CD4-positive, CD25-positive, alpha-beta regulatory T cell (primary cell): ENCODE measurements at regions not wholly inside any gene's neighbourhood (a gene's known extent, or its start where the extent isn't known, plus 50 kb on each side); places are given as distances from the start of the nearest gene placed in this dataset.

Source experiments
- ATAC-seq, 2 donors: fragments of 150-1000 bp; cut with Tn5 transposase; one replicate each; pipeline ENCODE4 v1.10.0; 2021; ENCODE audit warnings: low read depth in 2 of 2, moderate number of reproducible peaks in 2 of 2, moderate library complexity in 1 of 2
- DNase-seq, 3 donors: peaks; one replicate each; pipeline versions ENCODE4 v3.0.0 to v3.0.0-alpha.2; 2012 to 2022; ENCODE audit warnings: mixed read lengths in 1 of 3
- H3K27ac ChIP-seq: one replicate; pipeline ENCODE4 v1.7.0; 2013; ENCODE audit warnings: mild to moderate bottlenecking, low read length; ENCODE audit not compliant: insufficient read depth, poor library complexity, severe bottlenecking
- H3K27me3 ChIP-seq: one replicate; pipeline ENCODE4 v1.7.0; 2013; ENCODE audit warnings: low read length; ENCODE audit not compliant: control insufficient read depth, insufficient read depth
- H3K36me3 ChIP-seq: one replicate; pipeline ENCODE4 v1.7.0; 2013; ENCODE audit warnings: mild to moderate bottlenecking, low read length, moderate library complexity; ENCODE audit not compliant: control insufficient read depth, insufficient read depth
- H3K4me1 ChIP-seq: 2 replicates; pipeline ENCODE4 v1.7.0; 2013; ENCODE audit warnings: mild to moderate bottlenecking, low read length; ENCODE audit not compliant: insufficient read depth, control insufficient read depth, poor library complexity, severe bottlenecking
- H3K4me3 ChIP-seq: one replicate; pipeline ENCODE4 v1.7.0; 2013; ENCODE audit warnings: low read depth, mild to moderate bottlenecking, low read length, moderate library complexity
- H3K9me3 ChIP-seq, 2 experiments: 1 replicate in 1 of 2; 2 replicates in 1 of 2; pipeline ENCODE4 v1.7.0; 2013; ENCODE audit warnings: low read length in 2 of 2, mild to moderate bottlenecking in 1 of 2, moderate library complexity in 1 of 2; ENCODE audit not compliant: control insufficient read depth in 2 of 2
- H3K27ac Mint-ChIP-seq, 3 donors: one replicate each; pipeline ENCODE4 v1.8.0; 2020 to 2022; ENCODE audit warnings: mild to moderate bottlenecking in 3 of 3, mixed read lengths in 3 of 3, moderate library complexity in 2 of 3
- H3K27me3 Mint-ChIP-seq: one replicate; pipeline ENCODE4 v1.8.0; 2022; ENCODE audit warnings: mild to moderate bottlenecking, mixed read lengths
- H3K36me3 Mint-ChIP-seq: one replicate; pipeline ENCODE4 v1.8.0; 2020; ENCODE audit warnings: mixed read lengths
- H3K4me1 Mint-ChIP-seq, 4 donors: one replicate each; pipeline ENCODE4 v1.8.0; 2020 to 2022; ENCODE audit warnings: mixed read lengths in 4 of 4, mild to moderate bottlenecking in 1 of 4
- H3K4me3 Mint-ChIP-seq, 4 donors: one replicate each; pipeline ENCODE4 v1.8.0; 2020 to 2022; ENCODE audit warnings: mild to moderate bottlenecking in 4 of 4, mixed read lengths in 4 of 4, moderate library complexity in 3 of 4
- H3K9me3 Mint-ChIP-seq, 7 donors: one replicate each; pipeline ENCODE4 v1.8.0; 2020 to 2022; ENCODE audit warnings: mixed read lengths in 7 of 7, mild to moderate bottlenecking in 3 of 7, moderate library complexity in 2 of 7

DNA sequence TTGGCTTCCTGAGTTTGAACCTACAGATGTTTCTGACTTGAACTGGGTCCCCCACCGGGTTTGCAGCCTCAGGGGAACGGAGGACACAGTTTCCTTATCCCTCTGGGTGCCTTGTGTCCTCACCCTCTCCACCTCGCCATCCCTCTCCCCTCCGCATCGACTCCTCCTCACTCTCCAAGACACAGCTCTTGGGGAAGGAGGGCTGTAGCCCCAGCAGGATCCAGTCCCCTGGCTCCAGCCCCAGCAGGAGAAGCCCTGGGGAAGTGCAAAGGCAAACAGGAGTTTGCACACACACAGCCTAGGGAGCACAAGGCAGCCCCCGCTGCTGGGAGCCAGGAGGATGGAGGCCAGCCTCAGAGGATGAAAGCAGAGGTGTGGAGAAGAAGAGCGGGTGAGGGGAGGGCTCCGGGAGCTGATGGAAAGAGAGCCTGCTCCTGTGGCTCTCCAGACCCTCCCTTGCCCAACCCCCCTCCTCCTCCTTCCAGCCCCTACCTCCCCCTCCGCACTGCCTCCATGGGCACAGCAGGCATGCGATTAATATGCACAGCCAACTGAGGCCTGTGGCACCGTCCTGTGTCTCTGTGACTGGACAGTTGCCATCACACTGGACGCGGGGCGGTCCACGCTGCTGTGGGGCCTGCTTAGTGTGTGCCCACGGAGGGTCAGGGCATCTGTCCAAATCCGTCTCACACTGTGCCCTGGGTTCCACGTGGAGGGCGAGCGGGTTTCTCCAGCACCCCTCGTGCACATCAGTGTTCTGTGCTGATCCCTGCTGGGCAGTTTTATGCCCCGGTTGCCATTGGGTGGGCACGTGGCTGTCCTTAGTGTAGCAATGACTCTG lies 193.7 kb upstream of the DIO3 start:
- Mint-ChIP-seq H3K9me3 (no peaks in the 10 kb centered on the region), H3K27me3 (no peaks in the 10 kb centered on the region), H3K36me3 (no peaks in the 10 kb centered on the region), H3K27ac (no peak overlapping the region), H3K4me3 (no peak overlapping the region), H3K4me1 (no peaks in the 10 kb centered on the region)
- H3K36me3 ChIP-seq, result no peaks in the 10 kb centered on the region
- ATAC-seq (no peak), DNase-seq (no peak)
- H3K27me3 ChIP-seq, result no peaks in the 10 kb centered on the region
- no peak overlapping the region for H3K4me3 ChIP-seq
- no peak overlapping the region for H3K27ac ChIP-seq
- no peaks in the 10 kb centered on the region for H3K4me1 ChIP-seq
- no peaks in the 10 kb centered on the region for H3K9me3 ChIP-seq

- Mint-ChIP-seq H3K4me3 (no peak overlapping the region), H3K9me3 (no peaks in the 10 kb centered on the region), H3K27ac (no peak overlapping the region), H3K36me3 (no peaks in the 10 kb centered on the region), H3K4me1 (no peaks in the 10 kb centered on the region), H3K27me3 (no peaks in the 10 kb centered on the region)
- ATAC-seq (no peak), DNase-seq (no peak)
- Histone ChIP-seq H3K4me3 (no peak overlapping the region), H3K36me3 (no peaks in the 10 kb centered on the region), H3K4me1 (no peaks in the 10 kb centered on the region), H3K9me3 (no peaks in the 10 kb centered on the region), H3K27ac (no peak overlapping the region), H3K27me3 (no peaks in the 10 kb centered on the region)
Observed at GRCh38 chr14:101368629-101369028, 192.7 kb upstream of the DIO3 start.

- Mint-ChIP-seq H3K27ac (no peak overlapping the region), H3K36me3 (no peaks in the 10 kb centered on the region), H3K4me3 (no peak overlapping the region), H3K9me3 (no peaks in the 10 kb centered on the region), H3K27me3 (no peaks in the 10 kb centered on the region), H3K4me1 (no peaks in the 10 kb centered on the region)
- Histone ChIP-seq H3K9me3 (no peaks in the 10 kb centered on the region), H3K36me3 (no peaks in the 10 kb centered on the region), H3K27me3 (no peaks in the 10 kb centered on the region), H3K4me3 (no peak overlapping the region), H3K4me1 (no peaks in the 10 kb centered on the region), H3K27ac (no peak overlapping the region)
- ATAC-seq, result no peak
- DNase-seq, result no peak
Observed at GRCh38 chr14:101369194-101369915, 191.9 kb upstream of the DIO3 start.

- Histone ChIP-seq H3K9me3 (no peaks in the 10 kb centered on the region), H3K36me3 (no peaks in the 10 kb centered on the region), H3K27ac (no peak overlapping the region), H3K27me3 (no peaks in the 10 kb centered on the region), H3K4me1 (no peaks in the 10 kb centered on the region), H3K4me3 (no peak overlapping the region)
- no peak overlapping the region for H3K27ac Mint-ChIP-seq
- no peak for ATAC-seq
- H3K4me1 Mint-ChIP-seq, result no peaks in the 10 kb centered on the region
- no peaks in the 10 kb centered on the region for H3K27me3 Mint-ChIP-seq
- no peaks in the 10 kb centered on the region for H3K9me3 Mint-ChIP-seq
- no peak overlapping the region for H3K4me3 Mint-ChIP-seq
- DNase-seq, result no peak
- no peaks in the 10 kb centered on the region for H3K36me3 Mint-ChIP-seq
Observed at GRCh38 chr14:101369916-101370592, 191.2 kb upstream of the DIO3 start.

GRCh38 chr14:101370593-101371569 lies 190.4 kb upstream of the DIO3 start:
- Mint-ChIP-seq H3K4me3 (no peak overlapping the region), H3K27ac (no peak overlapping the region), H3K27me3 (no peaks in the 10 kb centered on the region), H3K36me3 (no peaks in the 10 kb centered on the region), H3K9me3 (peaks cover 0 to 1% (median 0%) of the 10 kb centered on the region in 7 donors), H3K4me1 (no peaks in the 10 kb centered on the region)
- no peaks in the 10 kb centered on the region for H3K9me3 ChIP-seq
- H3K27ac ChIP-seq, result no peak overlapping the region
- DNase-seq (no peak), ATAC-seq (no peak)
- H3K27me3 ChIP-seq, result no peaks in the 10 kb centered on the region
- no peak overlapping the region for H3K4me3 ChIP-seq
- no peaks in the 10 kb centered on the region for H3K4me1 ChIP-seq
- no peaks in the 10 kb centered on the region for H3K36me3 ChIP-seq

- H3K27ac Mint-ChIP-seq, result no peak overlapping the region
- H3K27me3 Mint-ChIP-seq, result no peaks in the 10 kb centered on the region
- peaks cover 0 to 2% (median 0%) of the 10 kb centered on the region in 7 donors for H3K9me3 Mint-ChIP-seq
- H3K4me3 Mint-ChIP-seq, result no peak overlapping the region
- no peak overlapping the region for H3K4me3 ChIP-seq
- no peaks in the 10 kb centered on the region for H3K36me3 Mint-ChIP-seq
- no peak for ATAC-seq
- H3K4me1 Mint-ChIP-seq, result no peaks in the 10 kb centered on the region
- H3K4me1 ChIP-seq, result no peaks in the 10 kb centered on the region
- H3K27me3 ChIP-seq, result no peaks in the 10 kb centered on the region
- H3K9me3 ChIP-seq, result no peaks in the 10 kb centered on the region
- no peak overlapping the region for H3K27ac ChIP-seq
- no peak for DNase-seq
- no peaks in the 10 kb centered on the region for H3K36me3 ChIP-seq
Observed at GRCh38 chr14:101371799-101372793, 189.2 kb upstream of the DIO3 start.
